ENCODE measurements at regions not wholly inside any gene's neighbourhood (a gene's known extent, or its start where the extent isn't known, plus 50 kb on each side); places are given as distances from the start of the nearest gene placed in this dataset.

DNA sequence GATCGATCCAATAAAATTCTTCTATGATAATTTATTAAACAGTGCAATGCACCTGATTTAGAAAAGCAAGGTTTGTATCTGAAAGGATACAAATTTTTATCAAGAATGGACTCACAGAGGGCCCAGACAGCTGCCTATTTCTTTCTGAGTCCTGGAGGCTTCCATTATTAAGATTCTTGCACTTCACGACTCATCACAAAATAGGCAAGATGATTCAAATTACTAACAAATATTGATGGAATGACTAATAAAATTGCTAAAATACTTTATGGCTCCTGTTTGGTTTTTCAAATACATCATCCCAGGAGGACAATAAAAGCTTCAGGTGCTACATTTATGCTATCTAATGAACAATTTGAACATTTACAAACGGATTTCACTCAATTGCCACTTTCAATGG, 483.0 kb upstream of the AGTR1 start:
- Histone ChIP-seq H3K4me3 (ENCODE audit: low read length) (no peak overlapping the region), H3K9ac (ENCODE audit: low read length) (no peak overlapping the region), H3K27me3 (ENCODE audit: insufficient read depth, low read depth, low read length) (no peaks in the 10 kb centered on the region), H3K79me2 (replicated peaks; ENCODE audit: insufficient read depth, low read length) (no peaks in the 10 kb centered on the region), H3K4me2 (ENCODE audit: low read length) (no peak overlapping the region), H3K27ac (ENCODE audit: low read length) (no peak overlapping the region), H4K20me1 (ENCODE audit: insufficient read depth) (no peaks in the 10 kb centered on the region), H3K9me3 (ENCODE audit: low read length) (no peaks in the 10 kb centered on the region), H3K9me2 (ENCODE audit: insufficient read depth, low read length) (no peaks in the 10 kb centered on the region), H3F3A (ENCODE audit: insufficient read depth, low read length, poor library complexity, severe bottlenecking) (no peaks in the 10 kb centered on the region), H3K36me3 (ENCODE audit: insufficient read depth, low read length) (no peaks in the 10 kb centered on the region), H2AFZ (ENCODE audit: low read depth, low read length) (no peak overlapping the region)
- TF ChIP-seq EZH2 (IDR thresholded peaks at IDR 0.05; ENCODE audit: borderline replicate concordance, insufficient read depth, low read length, poor library complexity, severe bottlenecking) (no peak), TAF1 (IDR thresholded peaks at IDR 0.05; ENCODE audit: low read depth) (no peak), SMC3 (conservative IDR thresholded peaks at IDR 0.05; ENCODE audit: poor library complexity) (no peak), POLR2AphosphoS5 (IDR thresholded peaks at IDR 0.05) (no peak), RAD21 (conservative IDR thresholded peaks at IDR 0.05) (no peak), MXI1 (conservative IDR thresholded peaks at IDR 0.05; ENCODE audit: poor library complexity, severe bottlenecking) (no peak), EP300 (conservative IDR thresholded peaks at IDR 0.05; ENCODE audit: poor library complexity, severe bottlenecking) (no peak)
- TF ChIP-seq, protein P1, sequence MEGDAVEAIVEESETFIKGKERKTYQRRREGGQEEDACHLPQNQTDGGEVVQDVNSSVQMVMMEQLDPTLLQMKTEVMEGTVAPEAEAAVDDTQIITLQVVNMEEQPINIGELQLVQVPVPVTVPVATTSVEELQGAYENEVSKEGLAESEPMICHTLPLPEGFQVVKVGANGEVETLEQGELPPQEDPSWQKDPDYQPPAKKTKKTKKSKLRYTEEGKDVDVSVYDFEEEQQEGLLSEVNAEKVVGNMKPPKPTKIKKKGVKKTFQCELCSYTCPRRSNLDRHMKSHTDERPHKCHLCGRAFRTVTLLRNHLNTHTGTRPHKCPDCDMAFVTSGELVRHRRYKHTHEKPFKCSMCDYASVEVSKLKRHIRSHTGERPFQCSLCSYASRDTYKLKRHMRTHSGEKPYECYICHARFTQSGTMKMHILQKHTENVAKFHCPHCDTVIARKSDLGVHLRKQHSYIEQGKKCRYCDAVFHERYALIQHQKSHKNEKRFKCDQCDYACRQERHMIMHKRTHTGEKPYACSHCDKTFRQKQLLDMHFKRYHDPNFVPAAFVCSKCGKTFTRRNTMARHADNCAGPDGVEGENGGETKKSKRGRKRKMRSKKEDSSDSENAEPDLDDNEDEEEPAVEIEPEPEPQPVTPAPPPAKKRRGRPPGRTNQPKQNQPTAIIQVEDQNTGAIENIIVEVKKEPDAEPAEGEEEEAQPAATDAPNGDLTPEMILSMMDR (IDR thresholded peaks at IDR 0.05; ENCODE audit: poor library complexity, severe bottlenecking) = no peak
- TF ChIP-seq, protein P2, sequence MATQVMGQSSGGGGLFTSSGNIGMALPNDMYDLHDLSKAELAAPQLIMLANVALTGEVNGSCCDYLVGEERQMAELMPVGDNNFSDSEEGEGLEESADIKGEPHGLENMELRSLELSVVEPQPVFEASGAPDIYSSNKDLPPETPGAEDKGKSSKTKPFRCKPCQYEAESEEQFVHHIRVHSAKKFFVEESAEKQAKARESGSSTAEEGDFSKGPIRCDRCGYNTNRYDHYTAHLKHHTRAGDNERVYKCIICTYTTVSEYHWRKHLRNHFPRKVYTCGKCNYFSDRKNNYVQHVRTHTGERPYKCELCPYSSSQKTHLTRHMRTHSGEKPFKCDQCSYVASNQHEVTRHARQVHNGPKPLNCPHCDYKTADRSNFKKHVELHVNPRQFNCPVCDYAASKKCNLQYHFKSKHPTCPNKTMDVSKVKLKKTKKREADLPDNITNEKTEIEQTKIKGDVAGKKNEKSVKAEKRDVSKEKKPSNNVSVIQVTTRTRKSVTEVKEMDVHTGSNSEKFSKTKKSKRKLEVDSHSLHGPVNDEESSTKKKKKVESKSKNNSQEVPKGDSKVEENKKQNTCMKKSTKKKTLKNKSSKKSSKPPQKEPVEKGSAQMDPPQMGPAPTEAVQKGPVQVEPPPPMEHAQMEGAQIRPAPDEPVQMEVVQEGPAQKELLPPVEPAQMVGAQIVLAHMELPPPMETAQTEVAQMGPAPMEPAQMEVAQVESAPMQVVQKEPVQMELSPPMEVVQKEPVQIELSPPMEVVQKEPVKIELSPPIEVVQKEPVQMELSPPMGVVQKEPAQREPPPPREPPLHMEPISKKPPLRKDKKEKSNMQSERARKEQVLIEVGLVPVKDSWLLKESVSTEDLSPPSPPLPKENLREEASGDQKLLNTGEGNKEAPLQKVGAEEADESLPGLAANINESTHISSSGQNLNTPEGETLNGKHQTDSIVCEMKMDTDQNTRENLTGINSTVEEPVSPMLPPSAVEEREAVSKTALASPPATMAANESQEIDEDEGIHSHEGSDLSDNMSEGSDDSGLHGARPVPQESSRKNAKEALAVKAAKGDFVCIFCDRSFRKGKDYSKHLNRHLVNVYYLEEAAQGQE (IDR thresholded peaks at IDR 0.05; ENCODE audit: borderline replicate concordance) = no peak

DNA sequence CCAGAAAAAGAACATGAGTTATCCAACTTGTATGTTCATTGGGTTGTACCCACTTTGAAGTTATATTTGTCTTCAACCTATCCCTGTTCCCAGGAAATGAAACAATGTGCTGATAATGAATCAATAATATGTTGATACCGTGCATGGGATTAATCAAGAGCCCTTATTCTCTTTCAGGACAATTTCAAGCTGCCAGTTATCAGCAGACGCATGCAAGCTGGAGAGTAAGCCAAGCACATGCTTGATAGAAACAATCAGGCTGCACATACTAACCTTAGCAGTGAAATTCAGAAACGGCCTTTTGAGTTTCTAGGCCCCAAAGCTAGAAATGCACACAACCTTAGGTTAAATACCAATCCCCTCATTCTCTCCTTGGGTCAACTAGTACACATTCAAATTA, 480.4 kb upstream of the AGTR1 start:
- Histone ChIP-seq H3K9me3 (ENCODE audit: low read length) (no peaks in the 10 kb centered on the region), H3K79me2 (replicated peaks; ENCODE audit: insufficient read depth, low read length) (no peaks in the 10 kb centered on the region), H3K36me3 (ENCODE audit: insufficient read depth, low read length) (no peaks in the 10 kb centered on the region), H3K9me2 (ENCODE audit: insufficient read depth, low read length) (no peaks in the 10 kb centered on the region), H2AFZ (ENCODE audit: low read depth, low read length) (no peak overlapping the region), H3K9ac (ENCODE audit: low read length) (no peak overlapping the region), H3K27me3 (ENCODE audit: insufficient read depth, low read depth, low read length) (no peaks in the 10 kb centered on the region), H4K20me1 (ENCODE audit: insufficient read depth) (no peaks in the 10 kb centered on the region), H3K27ac (ENCODE audit: low read length) (no peak overlapping the region), H3F3A (ENCODE audit: insufficient read depth, low read length, poor library complexity, severe bottlenecking) (no peaks in the 10 kb centered on the region), H3K4me3 (ENCODE audit: low read length) (no peak overlapping the region), H3K4me2 (ENCODE audit: low read length) (no peak overlapping the region)
- TF ChIP-seq MXI1 (conservative IDR thresholded peaks at IDR 0.05; ENCODE audit: poor library complexity, severe bottlenecking) (no peak), EZH2 (IDR thresholded peaks at IDR 0.05; ENCODE audit: borderline replicate concordance, insufficient read depth, low read length, poor library complexity, severe bottlenecking) (no peak), POLR2AphosphoS5 (IDR thresholded peaks at IDR 0.05) (no peak), EP300 (conservative IDR thresholded peaks at IDR 0.05; ENCODE audit: poor library complexity, severe bottlenecking) (no peak), TAF1 (IDR thresholded peaks at IDR 0.05; ENCODE audit: low read depth) (no peak), RAD21 (conservative IDR thresholded peaks at IDR 0.05) (no peak), SMC3 (conservative IDR thresholded peaks at IDR 0.05; ENCODE audit: poor library complexity) (no peak)
- TF ChIP-seq, protein P1 (IDR thresholded peaks at IDR 0.05; ENCODE audit: poor library complexity, severe bottlenecking) = no peak
- TF ChIP-seq, protein P2 (IDR thresholded peaks at IDR 0.05; ENCODE audit: borderline replicate concordance) = no peak
